H4 (cell line): ENCODE measurements at regions not wholly inside any gene's neighbourhood (a gene's known extent, or its start where the extent isn't known, plus 50 kb on each side); places are given as distances from the start of the nearest gene placed in this dataset.
"Not testable (repeated sequence)": the region's sequence is repeated elsewhere in the genome, so short reads cannot be mapped to it uniquely, and the experiment has no call there.

Source experiments
- DNase-seq: peaks from one replicate; pipeline ENCODE4 v3.0.0-alpha.2; 2015; ENCODE audit warnings: low spot score

DNA sequence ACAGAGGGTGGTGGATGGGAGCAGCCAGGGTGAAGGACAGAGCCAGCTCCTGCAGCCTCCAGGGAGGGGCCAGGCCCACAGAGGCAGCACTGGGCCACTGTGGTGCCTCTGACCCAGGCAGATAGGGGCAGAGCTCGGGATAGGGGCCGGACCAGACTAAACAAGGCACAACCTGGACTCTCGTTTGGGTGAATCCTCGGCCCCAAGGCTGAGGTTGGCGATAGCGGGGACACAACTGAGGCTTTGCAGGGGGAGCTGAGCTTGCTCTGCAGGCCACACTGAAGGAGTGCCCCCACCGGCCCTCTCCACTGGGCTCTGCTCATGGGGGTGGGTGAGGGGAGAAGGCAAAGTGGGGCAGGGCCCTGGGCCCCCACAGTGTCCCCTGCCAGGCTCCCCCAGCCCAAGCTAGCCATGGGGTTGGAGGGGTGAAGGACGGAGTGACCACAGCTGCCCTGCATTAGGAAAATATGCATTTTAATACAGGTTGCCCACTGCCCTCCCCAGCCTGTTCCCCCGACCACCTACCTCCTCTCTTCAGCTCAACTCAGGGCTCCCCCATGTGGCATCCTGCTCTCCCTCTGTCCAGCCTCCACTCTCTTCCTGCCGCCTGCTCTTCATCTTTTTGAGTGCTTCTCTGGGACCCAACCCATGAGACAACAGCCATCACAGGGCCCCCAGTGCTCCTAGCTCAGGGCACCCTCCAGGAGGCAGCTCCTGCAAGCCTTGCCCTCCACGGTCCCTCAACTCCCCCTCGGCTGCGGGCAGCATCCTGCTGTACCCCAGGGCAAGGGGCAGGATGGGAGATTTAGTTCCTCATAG, 152.8 kb downstream of the INHBB start:
- no peak for DNase-seq

- no peak for DNase-seq
Measured at GRCh38 chr2:120499784-120500495, 154.0 kb downstream of the INHBB start.

- DNase-seq, result no peak
Measured at GRCh38 chr2:120501591-120501990, 155.7 kb downstream of the INHBB start.

DNA sequence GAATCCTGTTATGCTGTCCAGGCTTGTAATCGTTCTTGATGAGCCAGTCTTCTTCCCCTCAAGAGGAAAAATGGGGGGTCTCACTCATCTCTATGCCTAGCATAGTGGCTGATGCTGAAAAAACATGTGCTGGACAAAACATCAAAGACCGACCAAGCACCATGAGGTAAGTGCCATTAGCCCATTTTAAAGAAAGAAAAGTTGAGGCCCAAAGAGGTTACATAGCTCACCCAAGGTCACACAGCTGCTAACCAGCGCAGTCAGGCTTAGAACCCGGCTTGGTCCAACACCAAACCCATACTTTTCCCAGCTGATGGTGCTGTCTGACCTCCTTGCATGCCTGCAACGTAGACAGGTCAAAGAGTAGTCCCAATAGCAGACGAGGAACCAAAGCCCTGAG, 156.4 kb downstream of the INHBB start:
- DNase-seq, result no peak

GRCh38 chr2:120502761-120503160, 156.8 kb downstream of the INHBB start:
- DNase-seq, result no peak

DNA sequence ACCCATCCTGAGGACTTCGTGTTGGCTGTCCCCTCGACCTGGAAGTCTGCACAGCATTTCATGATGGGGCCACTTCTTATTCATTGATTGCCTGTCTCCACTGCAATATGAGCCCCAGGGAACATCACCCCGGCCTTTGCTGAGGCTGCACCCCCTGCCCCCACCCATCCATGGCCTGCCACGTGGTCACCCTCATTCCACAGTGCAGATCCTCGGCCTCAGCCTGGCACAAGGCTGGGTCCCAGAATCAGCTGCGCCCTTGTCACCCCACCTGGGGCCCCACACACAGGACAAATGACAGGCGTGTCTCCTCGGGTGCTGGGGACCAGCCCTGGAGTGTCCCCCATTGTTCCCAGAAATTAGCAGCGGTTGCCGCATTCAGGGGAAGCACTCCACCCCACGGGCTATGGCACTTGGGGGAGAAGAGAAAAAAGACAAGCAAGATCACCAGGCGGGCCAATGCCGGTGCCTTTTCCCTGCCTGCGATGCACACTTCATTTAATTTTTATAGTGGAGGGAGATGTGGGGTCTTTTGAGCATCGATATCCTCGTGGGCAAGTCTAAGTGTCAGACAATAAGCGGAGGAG, 157.4 kb downstream of the INHBB start:
- DNase-seq, result no peak

- no peak for DNase-seq
Measured at GRCh38 chr2:120503793-120504571, 158.0 kb downstream of the INHBB start.

- DNase-seq, result no peak
Measured at GRCh38 chr2:120504936-120505705, 159.2 kb downstream of the INHBB start.

GRCh38 chr2:120508567-120509041, 162.7 kb downstream of the INHBB start:
- DNase-seq, result no peak

DNA sequence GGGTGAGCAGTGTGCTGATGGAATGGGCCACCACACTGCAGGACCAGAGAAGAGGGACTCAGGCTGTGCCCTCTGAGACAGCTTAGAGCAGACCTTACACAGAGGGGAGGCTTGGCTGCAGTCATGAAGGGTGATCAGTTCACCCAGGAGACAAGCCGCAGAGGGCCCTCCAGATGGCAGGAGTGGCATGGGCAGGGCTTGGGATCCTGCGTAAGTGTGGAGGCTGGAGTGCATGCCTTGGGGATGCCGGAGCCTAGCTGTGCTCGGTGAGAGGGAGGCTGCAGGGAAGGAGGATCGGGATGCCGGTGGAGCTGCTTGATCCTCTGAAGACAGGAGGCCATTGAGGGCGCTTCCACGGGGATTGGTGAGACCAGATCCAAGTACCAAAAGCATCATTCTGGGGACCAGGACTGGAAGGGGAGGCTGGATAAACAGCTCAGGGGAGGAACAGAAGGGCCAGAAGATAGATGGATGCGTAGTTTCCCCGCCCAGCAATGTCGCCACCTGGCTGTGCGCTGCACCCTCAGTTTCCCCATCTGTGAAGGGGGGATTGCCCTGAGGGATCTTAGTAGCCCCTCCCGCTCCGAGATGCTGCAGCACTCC, 163.4 kb downstream of the INHBB start:
- no peak for DNase-seq

GRCh38 chr2:120509991-120510735, 164.2 kb downstream of the INHBB start:
- no peak for DNase-seq

GRCh38 chr2:120510751-120511395, 164.9 kb downstream of the INHBB start:
- DNase-seq, result no peak

DNA sequence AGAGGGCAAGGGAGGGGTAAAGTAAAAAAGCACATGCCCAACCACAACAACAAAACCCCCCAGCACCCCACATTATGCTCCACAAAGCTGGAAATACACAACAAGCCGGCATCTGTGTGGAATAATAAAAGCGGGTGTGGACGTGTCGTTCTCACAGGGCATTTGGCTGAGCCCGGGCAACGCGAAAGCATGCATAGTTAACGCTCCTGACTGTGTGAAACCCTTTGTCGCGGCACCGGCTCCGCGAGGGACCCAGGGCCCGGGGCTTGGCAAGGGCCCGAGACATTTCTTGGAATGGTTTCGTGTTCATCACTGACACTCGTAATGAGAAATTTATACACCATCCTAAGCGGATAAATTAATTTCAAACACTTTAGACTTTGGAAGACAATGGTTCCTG, 165.6 kb downstream of the INHBB start:
- DNase-seq, result no peak

DNA sequence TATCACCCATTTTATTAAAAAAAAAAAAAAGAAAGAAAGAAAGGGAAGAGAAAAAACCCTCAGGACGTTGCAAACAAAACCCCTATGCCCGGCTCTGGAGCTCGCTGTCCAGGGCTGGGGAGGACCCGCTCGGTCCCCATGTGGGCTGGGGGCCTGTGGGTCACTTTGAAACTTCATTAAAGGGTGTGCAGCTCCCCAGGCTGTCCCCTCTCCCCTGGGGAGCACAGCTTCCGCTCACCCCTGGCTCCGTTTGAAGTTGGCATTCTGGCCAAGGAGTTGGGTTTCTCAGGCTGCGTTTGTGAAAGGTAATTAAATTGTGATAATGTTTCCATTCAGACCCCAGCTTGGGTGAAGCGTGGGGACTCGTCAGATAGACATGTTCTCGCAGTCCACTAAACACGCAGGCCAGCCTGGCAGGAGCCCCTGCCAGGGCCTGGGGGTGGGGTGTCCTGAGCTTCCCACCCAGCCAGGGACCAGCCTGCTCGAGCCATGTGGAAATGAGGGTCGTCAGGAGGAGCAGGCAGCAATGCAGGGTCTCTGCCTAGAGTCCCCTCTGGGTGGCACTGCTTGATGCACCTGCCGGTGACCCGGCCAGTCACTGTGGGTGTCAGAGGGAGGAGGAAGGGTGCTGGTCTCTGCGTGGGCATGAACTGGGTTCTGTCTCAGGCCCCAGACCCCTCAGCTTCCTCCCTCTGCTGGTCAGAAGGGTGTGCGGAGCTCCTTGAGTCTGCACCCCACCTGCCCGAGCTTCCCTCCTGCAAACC, 166.2 kb downstream of the INHBB start:
- DNase-seq, result no peak

DNA sequence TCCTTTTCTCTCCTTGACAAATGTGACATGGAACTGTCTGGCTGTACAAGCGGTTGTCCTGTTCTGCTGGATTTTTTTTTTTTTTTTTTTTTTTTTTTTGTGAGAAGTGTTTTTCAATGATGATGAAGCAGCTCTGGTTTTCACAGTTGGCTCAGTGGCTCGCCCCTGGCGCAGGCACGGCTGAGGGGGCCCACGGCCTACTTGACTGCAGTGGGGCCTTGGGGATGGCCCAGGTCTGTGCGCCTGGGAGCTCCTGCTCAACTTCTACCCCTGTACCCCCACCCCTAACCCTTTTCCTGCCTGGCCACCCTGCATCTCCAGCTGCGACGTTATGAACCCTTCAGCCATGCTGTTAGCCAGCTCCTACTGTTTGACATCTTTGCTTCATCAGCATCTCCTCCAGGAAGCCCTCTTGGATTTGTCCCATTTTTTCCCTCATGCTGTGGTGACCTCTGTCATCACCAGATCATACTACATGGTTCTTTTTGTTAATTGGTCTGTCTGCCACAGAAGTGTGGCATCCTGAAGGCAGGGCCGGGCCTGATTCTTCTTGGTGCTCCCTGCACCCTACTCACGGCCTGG, 167.9 kb downstream of the INHBB start:
- no peak for DNase-seq

- DNase-seq, result no peak
Measured at GRCh38 chr2:120514521-120514920, 168.6 kb downstream of the INHBB start.

DNA sequence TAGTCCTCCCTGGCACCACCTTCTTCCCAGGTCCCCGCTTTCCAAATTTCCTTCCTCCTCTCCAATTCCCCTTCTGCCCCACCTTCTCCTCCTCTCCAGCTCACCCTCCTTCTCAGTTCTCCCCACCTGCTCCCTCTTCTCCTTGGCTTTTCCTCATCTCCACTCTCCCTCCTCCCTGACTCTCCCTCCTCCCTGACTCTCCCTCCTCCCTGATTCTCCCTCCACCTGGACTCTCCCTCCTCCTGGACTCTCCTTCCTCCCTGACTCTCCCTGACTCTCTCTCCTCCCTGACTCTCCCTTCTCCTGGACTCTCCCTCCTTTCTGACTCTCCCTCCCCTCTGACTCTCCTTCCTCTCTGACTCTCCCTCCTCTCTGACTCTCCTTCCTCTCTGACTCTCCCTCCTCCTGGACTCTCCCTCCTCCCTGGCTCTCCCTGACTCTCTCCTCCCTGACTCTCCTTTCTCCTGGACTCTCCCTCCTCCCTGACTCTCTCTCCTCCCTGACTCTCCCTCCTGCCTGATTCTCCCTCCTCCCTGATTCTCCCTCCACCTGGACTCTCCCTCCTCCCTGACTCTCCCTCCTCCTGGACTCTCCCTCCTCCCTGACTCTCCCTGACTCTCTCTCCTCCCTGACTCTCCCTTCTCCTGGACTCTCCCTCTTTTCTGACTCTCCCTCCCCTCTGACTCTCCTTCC, 169.3 kb downstream of the INHBB start:
- not testable (repeated sequence) for DNase-seq
